ENCODE measurements at regions not wholly inside any gene's neighbourhood (a gene's known extent, or its start where the extent isn't known, plus 50 kb on each side); places are given as distances from the start of the nearest gene placed in this dataset.

DNA sequence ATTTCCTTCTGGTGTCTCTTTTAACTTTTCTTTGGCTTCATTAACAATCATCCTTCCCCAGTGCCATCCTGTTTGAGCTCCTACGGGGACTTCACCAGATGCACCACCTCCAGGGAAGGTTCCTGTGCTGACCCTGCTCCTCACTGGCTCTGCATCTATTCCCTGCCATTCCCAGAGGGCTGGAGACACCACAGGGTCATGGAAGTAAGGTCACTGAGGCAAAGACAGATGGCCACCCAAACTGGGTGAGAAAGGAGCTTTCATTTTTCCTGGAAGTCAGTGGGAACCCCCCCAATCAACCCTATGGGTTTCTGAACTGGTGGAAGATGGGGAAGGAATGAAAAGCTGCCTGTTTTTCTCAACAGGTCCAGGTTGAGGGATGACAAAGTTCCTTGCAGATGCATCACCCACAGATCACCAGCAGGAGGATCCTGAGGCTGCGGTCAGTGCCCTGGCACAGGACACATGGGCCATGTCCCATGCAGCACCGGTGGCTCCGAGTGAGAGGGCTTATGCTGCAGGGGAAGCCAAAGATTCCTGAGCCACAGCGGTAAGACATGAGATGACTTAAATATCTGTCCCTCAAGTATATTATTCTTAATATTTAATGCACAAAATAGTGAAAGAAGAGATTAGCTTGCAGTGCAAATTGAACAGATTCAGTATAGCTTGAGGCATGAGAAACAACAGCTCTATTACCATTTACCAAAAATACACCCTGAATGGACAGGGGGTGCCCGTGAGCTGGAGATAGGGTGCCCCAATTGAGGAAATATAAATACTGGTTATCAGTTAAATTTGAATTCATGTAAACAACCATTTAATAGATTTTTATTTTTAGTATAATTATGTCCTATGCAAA is 73.0 kb upstream of the VPREB1 start:
- H3K4me1 ChIP-seq = no peaks in the 10 kb centered on the region
- no peaks in the 10 kb centered on the region for H3K9me3 ChIP-seq
- peak; percentile 21 for ATAC-seq
- no peak overlapping the region for H3K4me3 ChIP-seq
- no peak for TF ChIP-seq CTCF (IDR thresholded peaks at IDR 0.05)
- DNase-seq = no peak
- no peaks in the 10 kb centered on the region for H3K36me3 ChIP-seq
- H3K27me3 ChIP-seq = peaks cover 7% of the 10 kb centered on the region
- intact Hi-C loops (cut with DNase I) = no loop called here
- H3K27ac ChIP-seq = no peak overlapping the region

DNA sequence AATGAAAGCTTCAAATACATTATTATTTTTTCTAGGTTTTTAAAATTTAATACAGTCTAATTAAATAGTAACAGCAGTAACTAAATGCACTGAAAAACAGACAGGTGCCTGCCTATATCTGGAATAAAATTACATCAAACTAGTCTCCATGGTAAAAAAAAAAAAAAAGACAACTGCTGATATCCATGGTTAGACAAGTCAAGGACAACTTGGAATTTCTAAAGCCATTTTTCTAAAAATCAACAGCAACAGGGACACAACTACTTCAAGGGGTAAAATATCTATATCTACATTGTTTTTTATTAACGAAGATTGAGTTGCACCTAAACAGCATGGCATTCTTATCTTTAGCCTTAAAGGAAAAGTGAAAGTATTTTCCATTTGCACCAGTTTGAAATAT is 74.7 kb upstream of the VPREB1 start:
- ATAC-seq = no peak
- intact Hi-C loops (cut with DNase I) = no loop called here
- DNase-seq = no peak

GRCh38 chr22:22168941-22169867 is 75.4 kb upstream of the VPREB1 start:
- Histone ChIP-seq H3K9me3 (no peaks in the 10 kb centered on the region), H3K4me3 (no peak overlapping the region), H3K36me3 (no peaks in the 10 kb centered on the region), H3K27me3 (peaks cover 7% of the 10 kb centered on the region), H3K4me1 (no peaks in the 10 kb centered on the region), H3K27ac (no peak overlapping the region)
- DNase-seq = no peak
- no peak for ATAC-seq
- intact Hi-C loops (cut with DNase I) = no loop called here
- no peak for TF ChIP-seq CTCF (IDR thresholded peaks at IDR 0.05)

More for the DNA sequence above, 74.7 kb upstream of the VPREB1 start:
- Histone ChIP-seq H3K27ac (no peak overlapping the region), H3K27me3 (peaks cover 7% of the 10 kb centered on the region), H3K4me3 (no peak overlapping the region), H3K9me3 (no peaks in the 10 kb centered on the region), H3K4me1 (no peaks in the 10 kb centered on the region), H3K36me3 (no peaks in the 10 kb centered on the region)
- TF ChIP-seq CTCF (IDR thresholded peaks at IDR 0.05) = no peak

DNA sequence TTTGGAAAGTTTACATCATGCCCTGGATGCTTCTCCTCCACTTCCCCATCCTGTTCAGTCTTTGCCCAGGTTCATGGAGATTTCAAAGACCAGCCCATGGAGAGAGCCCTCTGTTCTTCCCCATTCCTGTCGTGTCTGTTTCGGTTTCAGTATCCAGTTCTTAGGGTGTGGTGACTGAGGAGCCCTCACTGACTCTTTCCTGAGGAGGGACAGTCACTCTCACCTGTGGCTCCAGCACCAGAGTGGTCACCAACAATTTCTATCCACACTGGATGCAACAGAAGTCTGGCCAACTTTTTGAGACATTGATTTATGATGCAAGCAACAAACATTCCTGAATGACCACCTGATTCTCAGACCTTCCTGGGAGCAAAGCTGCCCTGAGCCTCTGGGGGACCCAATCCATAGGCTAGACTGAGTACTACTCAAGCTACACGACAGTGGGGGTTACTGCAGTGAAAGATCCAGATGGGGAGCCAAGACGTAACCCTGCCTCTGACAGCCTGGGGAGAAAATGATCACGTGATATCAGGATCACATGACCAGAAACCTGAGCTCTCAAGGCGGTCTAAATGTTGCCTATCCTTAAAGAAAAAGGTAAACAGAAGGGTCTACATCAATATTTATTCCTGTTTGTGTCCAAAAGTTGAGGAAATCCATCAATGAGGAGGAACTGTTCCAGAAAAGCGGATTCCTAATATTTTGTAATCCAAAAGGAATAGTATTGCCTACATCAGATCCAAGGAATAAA is 76.2 kb upstream of the VPREB1 start:
- Histone ChIP-seq H3K27ac (no peak overlapping the region), H3K27me3 (peaks cover 7% of the 10 kb centered on the region), H3K4me3 (no peak overlapping the region), H3K36me3 (no peaks in the 10 kb centered on the region), H3K9me3 (no peaks in the 10 kb centered on the region), H3K4me1 (no peaks in the 10 kb centered on the region)
- intact Hi-C loops (cut with DNase I) = no loop called here
- DNase-seq (no peak), ATAC-seq (peak; percentile 68)
- TF ChIP-seq CTCF (IDR thresholded peaks at IDR 0.05) = no peak

- DNase-seq (no peak), ATAC-seq (no peak)
- Histone ChIP-seq H3K4me3 (no peak overlapping the region), H3K9me3 (no peaks in the 10 kb centered on the region), H3K4me1 (no peaks in the 10 kb centered on the region), H3K27me3 (peaks cover 7% of the 10 kb centered on the region), H3K36me3 (no peaks in the 10 kb centered on the region), H3K27ac (no peak overlapping the region)
- TF ChIP-seq CTCF (IDR thresholded peaks at IDR 0.05) = no peak
- intact Hi-C loops (cut with DNase I) = no loop called here
Observed at GRCh38 chr22:22167791-22168189, 76.8 kb upstream of the VPREB1 start.

All from upper lobe of right lung (tissue), 1 donor.